ENCODE measurements at regions not wholly inside any gene's neighbourhood (a gene's known extent, or its start where the extent isn't known, plus 50 kb on each side); places are given as distances from the start of the nearest gene placed in this dataset.
A peak's percentile ranks its signal among the peaks of the same experiment; 100 is the strongest.

- DNase-seq (ENCODE audit: low read depth): peak; percentile 67
Measured at GRCh38 chr2:9738535-9739496, 104.5 kb upstream of the TAF1B start.

GRCh38 chr2:9739531-9739964 is 103.7 kb upstream of the TAF1B start:
- DNase-seq (ENCODE audit: low read depth): no peak

GRCh38 chr2:9740382-9741073 is 102.7 kb upstream of the TAF1B start:
- peak; percentile 55 for DNase-seq (ENCODE audit: low read depth)

- peak; percentile 27 for DNase-seq (ENCODE audit: low read depth)
Measured at GRCh38 chr2:9741110-9741509, 102.2 kb upstream of the TAF1B start.

GRCh38 chr2:9742601-9743000 is 100.7 kb upstream of the TAF1B start:
- no peak for DNase-seq (ENCODE audit: low read depth)

GRCh38 chr2:9744256-9745004 is 98.8 kb upstream of the TAF1B start:
- no peak for DNase-seq (ENCODE audit: low read depth)

GRCh38 chr2:9745153-9745899 is 97.9 kb upstream of the TAF1B start:
- no peak for DNase-seq (ENCODE audit: low read depth)

- no peak for DNase-seq (ENCODE audit: low read depth)
Measured at GRCh38 chr2:9747396-9747795, 95.9 kb upstream of the TAF1B start.

- DNase-seq (ENCODE audit: low read depth): peak; percentile 87
Measured at GRCh38 chr2:9748577-9748976, 94.7 kb upstream of the TAF1B start.

- peak; percentile 58 for DNase-seq (ENCODE audit: low read depth)
Measured at GRCh38 chr2:9749546-9750223, 93.6 kb upstream of the TAF1B start.

- DNase-seq (ENCODE audit: low read depth): no peak
Measured at GRCh38 chr2:9750224-9751215, 92.8 kb upstream of the TAF1B start.

GRCh38 chr2:9751831-9752230 is 91.4 kb upstream of the TAF1B start:
- DNase-seq (ENCODE audit: low read depth): no peak

GRCh38 chr2:9752441-9753275 is 90.6 kb upstream of the TAF1B start:
- DNase-seq (ENCODE audit: low read depth): peak; percentile 84

GRCh38 chr2:9753276-9753600 is 90.0 kb upstream of the TAF1B start:
- peak; percentile 95 for DNase-seq (ENCODE audit: low read depth)

GRCh38 chr2:9753665-9754531 is 89.4 kb upstream of the TAF1B start:
- DNase-seq (ENCODE audit: low read depth): no peak

- no peak for DNase-seq (ENCODE audit: low read depth)
Measured at GRCh38 chr2:9754532-9754887, 88.8 kb upstream of the TAF1B start.

GRCh38 chr2:9755008-9755407 is 88.3 kb upstream of the TAF1B start:
- no peak for DNase-seq (ENCODE audit: low read depth)

- DNase-seq (ENCODE audit: low read depth): no peak
Measured at GRCh38 chr2:9755638-9756037, 87.6 kb upstream of the TAF1B start.

All from LHCN-M2 (cell line).